GM18951 (cell line): ENCODE measurements at regions not wholly inside any gene's neighbourhood (a gene's known extent, or its start where the extent isn't known, plus 50 kb on each side); places are given as distances from the start of the nearest gene placed in this dataset.

Experiments
- POLR2A ChIP-seq: IDR thresholded peaks from 4 replicates; pipeline ENCODE4 v1.6.1; 2011; ENCODE audit warnings: mild to moderate bottlenecking; ENCODE audit not compliant: insufficient read length, insufficient read depth; ENCODE audit errors: extremely low read depth
- in situ Hi-C: fragments of 300-500 bp; cut with MboI; formaldehyde crosslinking; loops from one replicate; pipeline ENCODE4 v1.12.0; 2022; ENCODE audit warnings: low sequenced_read_pairs, mixed read lengths, inconsistent platforms; ENCODE audit not compliant: unreplicated experiment

GRCh38 chr14:50051706-50052105 lies 64.7 kb downstream of the VCPKMT start:
- TF ChIP-seq POLR2A: no peak
- in situ Hi-C loops: no loop called here

- in situ Hi-C loops: no loop called here
These were observed 63.9 kb downstream of the VCPKMT start for GRCh38 chr14:50052517-50052916.

GRCh38 chr14:50053935-50054334 lies 62.4 kb downstream of the VCPKMT start:
- no peak for TF ChIP-seq POLR2A
- in situ Hi-C loops: no loop called here

More at GRCh38 chr14:50052517-50052916, 63.9 kb downstream of the VCPKMT start:
- TF ChIP-seq POLR2A: no peak

GRCh38 chr14:50055461-50056228 lies 60.7 kb downstream of the VCPKMT start:
- no peak for TF ChIP-seq POLR2A
- in situ Hi-C loops: no loop called here

GRCh38 chr14:50056435-50056834 lies 59.9 kb downstream of the VCPKMT start:
- TF ChIP-seq POLR2A: no peak
- in situ Hi-C loops: no loop called here

GRCh38 chr14:50057331-50057730 lies 59.0 kb downstream of the VCPKMT start:
- TF ChIP-seq POLR2A: no peak
- in situ Hi-C loops: no loop called here

- in situ Hi-C loops: no loop called here
- no peak for TF ChIP-seq POLR2A
These were observed 58.3 kb downstream of the VCPKMT start for GRCh38 chr14:50058113-50058512.
